ENCODE measurements at regions not wholly inside any gene's neighbourhood (a gene's known extent, or its start where the extent isn't known, plus 50 kb on each side); places are given as distances from the start of the nearest gene placed in this dataset.

DNA sequence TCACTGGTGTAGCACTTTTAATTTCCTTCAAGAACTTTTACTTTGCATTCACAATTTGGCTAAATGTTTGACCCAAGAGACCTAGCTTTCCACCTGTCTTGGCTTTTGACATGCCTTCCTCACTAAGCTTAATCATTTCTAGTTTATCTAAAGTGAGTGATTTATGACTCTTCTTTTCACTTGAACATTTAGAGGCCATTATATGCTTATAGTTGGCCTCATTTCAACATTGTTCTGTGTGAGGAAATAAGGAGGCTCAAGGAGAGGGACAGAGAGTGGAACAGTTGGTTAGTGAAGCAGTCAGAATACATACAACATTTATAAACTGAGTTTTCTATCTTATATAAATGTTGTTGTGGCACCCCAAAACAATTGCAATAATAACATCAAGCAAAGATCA lies 489.3 kb upstream of the CDH2 start:
- TF ChIP-seq, protein P1, sequence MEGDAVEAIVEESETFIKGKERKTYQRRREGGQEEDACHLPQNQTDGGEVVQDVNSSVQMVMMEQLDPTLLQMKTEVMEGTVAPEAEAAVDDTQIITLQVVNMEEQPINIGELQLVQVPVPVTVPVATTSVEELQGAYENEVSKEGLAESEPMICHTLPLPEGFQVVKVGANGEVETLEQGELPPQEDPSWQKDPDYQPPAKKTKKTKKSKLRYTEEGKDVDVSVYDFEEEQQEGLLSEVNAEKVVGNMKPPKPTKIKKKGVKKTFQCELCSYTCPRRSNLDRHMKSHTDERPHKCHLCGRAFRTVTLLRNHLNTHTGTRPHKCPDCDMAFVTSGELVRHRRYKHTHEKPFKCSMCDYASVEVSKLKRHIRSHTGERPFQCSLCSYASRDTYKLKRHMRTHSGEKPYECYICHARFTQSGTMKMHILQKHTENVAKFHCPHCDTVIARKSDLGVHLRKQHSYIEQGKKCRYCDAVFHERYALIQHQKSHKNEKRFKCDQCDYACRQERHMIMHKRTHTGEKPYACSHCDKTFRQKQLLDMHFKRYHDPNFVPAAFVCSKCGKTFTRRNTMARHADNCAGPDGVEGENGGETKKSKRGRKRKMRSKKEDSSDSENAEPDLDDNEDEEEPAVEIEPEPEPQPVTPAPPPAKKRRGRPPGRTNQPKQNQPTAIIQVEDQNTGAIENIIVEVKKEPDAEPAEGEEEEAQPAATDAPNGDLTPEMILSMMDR (IDR thresholded peaks at IDR 0.05): no peak
- TF ChIP-seq POLR2A (IDR thresholded peaks at IDR 0.05): no peak
- no peak for TF ChIP-seq EP300 (IDR thresholded peaks at IDR 0.05)
- no peak for TF ChIP-seq POLR2AphosphoS5 (IDR thresholded peaks at IDR 0.05)
